T47D (cell line): ENCODE measurements at regions not wholly inside any gene's neighbourhood (a gene's known extent, or its start where the extent isn't known, plus 50 kb on each side); places are given as distances from the start of the nearest gene placed in this dataset.

Experiments used
- DNase-seq, 2 experiments: peaks; one replicate each; pipeline versions ENCODE4 v3.0.0 to v3.0.0-alpha.2; 2011 to 2012; ENCODE audit warnings: low read depth in 1 of 2, low spot score in 1 of 2
- JUND ChIP-seq: IDR thresholded peaks from 2 replicates; pipeline ENCODE4 v1.6.1; 2012; ENCODE audit warnings: low read depth
- in situ Hi-C: cut with HindIII; loops from 2 replicates; pipeline ENCODE4 v1.10.0; 2016; ENCODE audit warnings: low sequenced_read_pairs, low pct_unique_long_range_greater_than_20kb

DNA sequence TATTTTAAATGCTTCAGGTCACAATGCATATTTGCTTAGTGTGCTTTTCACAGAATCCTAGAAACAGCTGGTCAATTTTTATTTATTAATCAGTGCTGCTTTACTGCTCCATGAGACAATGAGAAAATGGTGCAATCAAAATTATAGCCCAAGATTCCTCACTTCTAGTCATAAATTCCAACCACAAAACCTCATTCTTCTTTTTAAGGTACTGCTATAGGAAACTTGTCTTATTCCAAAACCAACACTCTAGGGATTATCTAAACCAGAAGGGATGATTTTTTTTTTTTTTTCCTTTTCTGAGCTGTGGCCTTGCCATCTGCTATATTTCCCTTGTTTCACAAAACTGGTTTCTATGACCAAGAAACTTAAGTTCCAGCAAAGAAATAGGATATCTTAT, 64.0 kb upstream of the SEMA3A start:
- in situ Hi-C loops: no loop called here
- DNase-seq: no peak
- no peak for TF ChIP-seq JUND

DNA sequence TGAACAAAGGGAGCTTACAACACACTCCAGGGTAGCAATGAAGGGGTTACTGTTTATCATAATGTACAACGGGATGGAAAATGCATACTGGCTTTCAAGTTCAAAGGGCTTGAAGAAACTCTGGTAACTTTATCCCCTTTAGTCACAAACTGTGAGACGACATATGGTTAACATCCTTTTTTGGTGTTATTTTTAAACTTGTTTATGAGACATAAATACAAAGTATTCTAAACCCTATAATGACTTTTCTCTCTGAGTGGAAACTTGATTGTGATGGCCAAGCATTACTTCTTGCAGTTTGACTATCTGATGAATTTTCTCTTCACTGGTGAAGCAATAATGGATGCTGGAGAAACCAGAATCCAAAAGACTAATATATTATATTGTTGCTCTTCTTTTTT, 62.0 kb upstream of the SEMA3A start:
- no peak for DNase-seq
- in situ Hi-C loops: no loop called here
- no peak for TF ChIP-seq JUND

DNA sequence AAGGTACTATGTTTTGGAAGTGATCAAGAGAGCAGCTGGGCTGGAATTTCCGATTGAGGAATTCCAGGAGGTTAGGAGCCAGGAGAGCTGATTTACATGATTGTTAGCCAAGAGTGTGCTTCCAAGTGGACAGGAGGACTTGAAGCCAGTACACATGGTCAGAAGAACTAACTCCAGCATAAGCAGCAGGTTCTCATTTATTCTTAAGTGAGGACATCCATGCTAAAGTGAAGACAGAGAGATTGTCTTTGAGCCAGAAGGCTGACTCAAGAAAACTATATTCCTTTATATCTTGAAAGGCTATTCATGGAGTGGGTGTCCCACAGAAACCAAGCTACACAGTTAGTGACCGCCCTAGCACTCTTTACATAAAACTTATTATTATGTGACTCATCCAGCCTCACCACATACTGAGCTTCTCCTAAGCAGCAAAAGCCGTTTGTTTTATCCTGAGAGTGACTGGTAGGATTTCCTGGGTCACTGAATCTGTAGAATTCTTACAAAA, 56.7 kb upstream of the SEMA3A start:
- TF ChIP-seq JUND: no peak
- no peak for DNase-seq
- in situ Hi-C loops: no loop called here

DNA sequence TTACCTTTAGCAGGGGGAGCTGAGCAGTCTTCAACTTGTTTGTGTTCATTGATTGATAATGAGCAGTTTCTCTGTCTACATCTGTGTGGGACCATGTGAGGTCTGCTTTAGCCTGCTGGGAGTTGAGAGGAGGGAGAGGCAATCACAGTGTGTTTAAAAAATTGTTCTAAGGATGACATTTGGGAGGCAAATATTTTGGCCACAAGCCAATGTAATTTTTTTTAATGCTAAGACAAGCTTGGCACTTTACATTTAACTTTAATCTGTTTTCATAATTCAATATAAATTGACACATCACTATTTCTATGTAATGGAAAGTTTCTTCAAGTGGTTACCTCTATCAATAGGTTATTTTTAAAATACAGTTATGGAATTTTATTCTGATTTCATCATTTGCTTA, 55.9 kb upstream of the SEMA3A start:
- in situ Hi-C loops: no loop called here
- TF ChIP-seq JUND: no peak
- DNase-seq: no peak

DNA sequence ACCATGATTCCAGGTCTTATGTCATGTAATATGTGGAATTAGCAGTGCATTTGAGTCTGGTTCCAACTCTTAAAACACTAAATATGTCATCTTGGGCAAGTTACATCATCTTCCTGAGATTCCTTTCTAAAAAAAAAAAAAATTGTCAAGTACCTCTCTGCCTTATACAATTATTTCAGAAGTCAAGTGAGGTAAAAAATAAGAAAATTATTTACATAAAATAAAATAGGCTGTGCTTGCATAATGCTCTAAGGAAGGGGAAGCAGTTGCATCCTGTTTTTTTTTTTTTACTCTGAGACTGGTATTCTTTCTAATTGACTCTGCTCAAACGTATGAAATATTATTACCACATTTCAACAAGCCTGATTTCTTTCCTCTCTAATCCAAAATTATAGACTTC, 55.1 kb upstream of the SEMA3A start:
- TF ChIP-seq JUND: no peak
- in situ Hi-C loops: no loop called here
- DNase-seq: no peak

DNA sequence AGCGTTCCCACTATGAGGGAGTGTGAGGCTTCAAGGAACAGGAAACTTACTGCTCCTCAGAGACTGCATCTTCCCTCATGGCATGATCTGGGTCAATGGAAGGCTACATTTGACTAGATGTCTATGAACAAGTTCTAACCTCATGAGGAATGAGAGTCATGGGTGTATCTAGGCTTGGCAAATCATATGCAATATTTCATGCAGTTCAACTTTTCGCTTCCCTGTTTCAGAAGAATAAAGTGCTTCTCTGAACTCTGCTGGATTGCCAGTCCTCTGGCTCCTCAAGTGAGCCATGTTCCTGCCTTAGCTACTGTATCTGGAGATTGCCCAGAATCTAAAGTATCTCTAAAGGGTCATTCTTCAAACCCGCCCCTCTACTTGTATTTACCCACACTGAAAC, 54.3 kb upstream of the SEMA3A start:
- no peak for DNase-seq
- in situ Hi-C loops: no loop called here
- TF ChIP-seq JUND: no peak

DNA sequence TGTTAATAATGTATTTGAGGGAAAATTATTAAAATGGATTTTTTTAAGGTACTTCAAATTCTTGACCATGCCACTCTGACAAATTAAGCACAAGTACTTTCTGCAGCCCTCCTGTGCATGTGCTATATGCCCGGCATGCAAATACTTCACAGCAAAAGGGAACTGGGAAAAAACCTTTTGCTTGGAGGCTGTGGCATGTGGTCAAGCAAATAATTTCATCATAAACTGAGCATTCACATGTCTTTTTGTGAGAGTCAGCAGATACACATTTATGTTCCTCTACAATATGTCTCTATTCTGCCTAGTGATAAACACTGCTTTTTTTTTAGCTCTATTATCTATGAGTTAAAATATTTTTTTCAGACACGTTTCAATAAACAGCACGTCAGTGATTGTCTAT, 53.7 kb upstream of the SEMA3A start:
- no peak for DNase-seq

DNA sequence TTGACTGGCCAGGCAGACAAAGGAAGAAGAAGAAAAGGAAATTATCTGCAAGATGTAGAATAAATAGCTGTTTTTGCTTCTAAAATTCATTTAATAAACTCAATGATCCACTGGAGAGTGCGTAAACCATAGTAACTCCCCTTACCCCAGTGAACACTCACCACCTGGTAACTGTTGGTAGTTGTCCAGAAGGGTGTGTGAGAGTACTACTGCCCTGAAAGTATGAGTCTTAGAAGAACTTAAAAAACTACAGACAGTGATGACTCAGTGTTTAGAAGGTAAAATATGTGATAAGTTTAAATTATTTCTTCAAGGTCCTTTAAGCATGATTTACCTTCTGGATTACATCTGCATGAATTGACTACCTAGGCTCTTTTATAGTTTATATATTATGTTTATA, 53.0 kb upstream of the SEMA3A start:
- TF ChIP-seq JUND: no peak
- no peak for DNase-seq
- in situ Hi-C loops: no loop called here

More for the DNA sequence above, 53.7 kb upstream of the SEMA3A start:
- in situ Hi-C loops: no loop called here
- no peak for TF ChIP-seq JUND

DNA sequence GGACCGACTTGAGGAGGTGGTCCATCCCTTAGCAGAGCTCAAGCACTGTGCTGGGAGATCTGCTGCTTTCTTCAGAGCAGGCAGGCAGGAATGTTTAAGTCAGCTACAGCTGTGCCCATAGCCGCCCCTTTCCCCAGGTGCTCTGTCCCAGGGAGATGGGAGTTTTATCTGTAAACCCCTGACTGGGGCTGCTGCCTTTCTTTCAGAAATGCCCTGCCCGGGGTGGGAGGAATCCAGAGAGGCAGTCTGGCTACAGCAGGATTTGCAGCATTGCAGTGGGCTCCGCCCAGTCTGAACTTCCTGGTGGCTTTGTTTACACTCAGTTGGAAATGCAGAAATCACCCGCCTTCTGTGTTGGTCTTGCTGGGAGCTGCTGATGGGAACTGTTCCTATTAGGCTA, 51.2 kb upstream of the SEMA3A start:
- DNase-seq: peak in 1 of 2 experiments; percentile 49
- TF ChIP-seq JUND: no peak
- in situ Hi-C loops: no loop called here
